Endothelial cell of umbilical vein (primary cell): ENCODE measurements at regions not wholly inside any gene's neighbourhood (a gene's known extent, or its start where the extent isn't known, plus 50 kb on each side); places are given as distances from the start of the nearest gene placed in this dataset.
"Not testable (repeated sequence)": the region's sequence is repeated elsewhere in the genome, so short reads cannot be mapped to it uniquely, and the experiment has no call there.

ENCODE experiments used
- BruUV-seq: library from RNA; stranded (reverse); fragments of 400-500 nt; replicated peaks from 2 replicates; lab custom pipeline; 2021; lab: Mats Ljungman, UMichigan
- CTCF ChIA-PET: fragments of 300-600, 350-600 bp; sonication (Branson Sonifier 250); formaldehyde crosslinking; loops from one replicate; lab custom pipeline; 2021; ENCODE audit warnings: antibody characterized with exemption, inconsistent platforms; lab: Charles Lee
- POLR2A ChIA-PET: fragments of 300-600, 350-600 bp; sonication (Branson Sonifier 250); formaldehyde crosslinking; loops from one replicate; lab custom pipeline; 2021; ENCODE audit warnings: antibody characterized with exemption, inconsistent platforms; lab: Charles Lee
- DNase-seq: peaks from one replicate; pipeline ENCODE4 v3.0.0-alpha.2; 2011; ENCODE audit warnings: low read depth, low spot score
- FAIRE-seq: peaks from 2 replicates; lab custom pipeline; 2011; peaks lifted over from hg19 to GRCh38; lab: Jason Lieb, UNC
- H2AFZ ChIP-seq: 2 replicates; pipeline ENCODE4 v1.6.0; 2012; ENCODE audit warnings: low read depth, low read length, control low read depth, inconsistent platforms
- H3K27ac ChIP-seq: 2 replicates; pipeline ENCODE4 v1.5.1; 2011; ENCODE audit warnings: low read depth, mild to moderate bottlenecking, control low read depth, low read length, moderate library complexity; ENCODE audit not compliant: insufficient read depth
- H3K27me3 ChIP-seq, 2 experiments: 2 replicates each; pipeline versions ENCODE4 v1.6.0 to v1.6.1; 2011; ENCODE audit warnings: low read length in 2 of 2, mixed read lengths in 1 of 2; ENCODE audit not compliant: control insufficient read depth in 2 of 2, insufficient read depth in 2 of 2
- H3K36me3 ChIP-seq, 2 experiments: 2 replicates in 1 of 2; 3 replicates in 1 of 2; pipeline ENCODE4 v1.5.1; 2011; ENCODE audit warnings: low read length in 2 of 2, mild to moderate bottlenecking in 1 of 2, moderate library complexity in 1 of 2; ENCODE audit not compliant: control insufficient read depth in 2 of 2, insufficient read depth in 2 of 2; ENCODE audit errors: extremely low read depth in 1 of 2
- H3K4me1 ChIP-seq: 3 replicates; pipeline ENCODE4 v1.5.1; 2011; ENCODE audit warnings: mild to moderate bottlenecking, low read length; ENCODE audit not compliant: control insufficient read depth, insufficient read depth; ENCODE audit errors: extremely low read depth
- H3K4me2 ChIP-seq: 2 replicates; pipeline ENCODE4 v1.6.1; 2011; ENCODE audit warnings: low read length, control low read depth, mixed read lengths; ENCODE audit not compliant: insufficient read depth
- H3K4me3 ChIP-seq, 3 experiments: fragments of 200-600 bp in 1 of 3; sonication (generic), shearing (Covaris generic) in 1 of 3; replicated peaks in 1 of 3; 2 replicates each; pipeline ENCODE4 v1.5.1; 2011 to 2016; ENCODE audit warnings: control low read depth in 3 of 3, low read length in 3 of 3, mild to moderate bottlenecking in 2 of 3, inconsistent platforms in 1 of 3, low read depth in 1 of 3, moderate library complexity in 1 of 3; ENCODE audit not compliant: insufficient read depth in 1 of 3
- H3K79me2 ChIP-seq: 2 replicates; pipeline ENCODE4 v1.6.0; 2012; ENCODE audit warnings: low read length, inconsistent platforms; ENCODE audit not compliant: control insufficient read depth, insufficient read depth
- H3K9ac ChIP-seq: replicated peaks from 2 replicates; pipeline ENCODE3; 2011; ENCODE audit warnings: low read length, control low read depth; ENCODE audit not compliant: insufficient read depth; ENCODE audit errors: extremely low read depth
- H3K9me1 ChIP-seq: replicated peaks from 3 replicates; pipeline ENCODE4 v1.6.0; 2011; ENCODE audit warnings: mild to moderate bottlenecking, low read length; ENCODE audit not compliant: control insufficient read depth, insufficient read depth; ENCODE audit errors: extremely low read depth
- H3K9me3 ChIP-seq: replicated peaks from 2 replicates; pipeline ENCODE4 v1.5.1; 2012; ENCODE audit warnings: low read length, inconsistent platforms; ENCODE audit not compliant: control insufficient read depth, insufficient read depth
- H4K20me1 ChIP-seq: replicated peaks from 2 replicates; pipeline ENCODE3; 2011; ENCODE audit warnings: mild to moderate bottlenecking, low read length; ENCODE audit not compliant: control insufficient read depth, insufficient read depth; ENCODE audit errors: extremely low read depth
- EZH2 ChIP-seq: IDR thresholded peaks from 2 replicates; pipeline ENCODE4 v1.6.1; 2012; ENCODE audit warnings: borderline replicate concordance, low read depth, mild to moderate bottlenecking, moderate library complexity, low read length, inconsistent platforms; ENCODE audit not compliant: severe bottlenecking
- FOS ChIP-seq: IDR thresholded peaks from 2 replicates; pipeline ENCODE4 v1.6.1; 2011; ENCODE audit warnings: mild to moderate bottlenecking, low read length, moderate library complexity, borderline replicate concordance; ENCODE audit not compliant: insufficient read depth
- GATA2 ChIP-seq: IDR thresholded peaks from 2 replicates; pipeline ENCODE4 v1.7.0; 2011; ENCODE audit warnings: low read depth, mild to moderate bottlenecking, moderate library complexity, mixed read lengths, low read length; ENCODE audit not compliant: insufficient read length, insufficient read depth
- JUN ChIP-seq: IDR thresholded peaks from 2 replicates; pipeline ENCODE4 v1.6.1; 2011; ENCODE audit warnings: borderline replicate concordance, low read depth; ENCODE audit not compliant: insufficient read length, insufficient read depth
- MYC ChIP-seq: IDR thresholded peaks from one replicate; pipeline ENCODE4 v1.6.1; 2011; ENCODE audit warnings: mild to moderate bottlenecking, low read depth, low read length
- POLR2A ChIP-seq: IDR thresholded peaks from 2 replicates; pipeline ENCODE4 v1.6.1; 2012; ENCODE audit warnings: low read depth, mild to moderate bottlenecking, control low read depth, low read length
- POLR2AphosphoS5 ChIP-seq: IDR thresholded peaks from 2 replicates; pipeline ENCODE4 v1.6.1; 2012; ENCODE audit warnings: low read depth, mild to moderate bottlenecking, control low read depth, low read length, moderate library complexity; ENCODE audit not compliant: insufficient read depth
- dilution Hi-C: fragments of 300-500 bp; cut with MboI; formaldehyde crosslinking; loops from one replicate; pipeline ENCODE4 v1.15.0; 2019; ENCODE audit warnings: low sequenced_read_pairs; ENCODE audit not compliant: extremely low pct_ligation_motif_present
- intact Hi-C: fragments of 100-400 bp; cut with micrococcal nuclease; formaldehyde crosslinking; loops from one replicate; pipeline ENCODE4 v1.10.0; 2022
- TF ChIP-seq, protein P1 (sequence below): IDR thresholded peaks from 2 replicates; pipeline ENCODE4 v1.6.1; 2011; ENCODE audit not compliant: insufficient read depth, insufficient read length
- TF ChIP-seq, protein P2 (sequence below), 2 donors: IDR thresholded peaks; 1 replicate in 1 of 2; 2 replicates in 1 of 2; pipeline ENCODE4 v1.5.1; 2011; ENCODE audit warnings: low read length in 2 of 2, mild to moderate bottlenecking in 2 of 2, moderate library complexity in 2 of 2, control low read depth in 1 of 2, inconsistent platforms in 1 of 2, low read depth in 1 of 2; ENCODE audit not compliant: insufficient read depth in 1 of 2; ENCODE audit errors: extremely low read depth in 1 of 2

DNA sequence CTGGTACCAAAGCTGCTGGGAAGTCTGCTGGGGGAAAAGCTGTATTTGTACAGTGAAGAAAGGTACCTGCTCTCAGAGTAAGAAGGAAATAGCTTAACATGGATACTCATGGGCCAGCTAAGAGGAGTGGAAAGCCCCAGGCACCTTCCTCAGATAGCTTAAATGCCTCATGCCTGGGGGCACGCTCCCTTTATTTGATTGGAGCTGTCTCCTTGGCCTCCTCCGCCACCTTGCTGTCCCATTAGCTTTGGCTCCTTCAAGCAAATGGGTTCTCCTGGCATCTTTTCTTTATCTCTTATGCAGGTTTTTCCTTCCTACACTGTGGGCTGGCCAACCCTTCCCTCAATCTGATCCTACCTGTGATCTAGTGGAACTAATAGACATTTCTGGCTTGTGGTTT, 318.5 kb downstream of the SH2D4B start:
- DNase-seq (no peak), FAIRE-seq (no peak)
- ChIA-PET CTCF (interaction anchor here (1.0 kb wide), 1 partner anchor 199 kb away, joined by 3 read pairs; no protein-coding TSS in a partner anchor), POLR2A (no interaction called here)
- Histone ChIP-seq H3K4me1 (no peaks in the 10 kb centered on the region), H2AFZ (no peak overlapping the region), H3K9me1 (no peaks in the 10 kb centered on the region), H3K27me3 (no peaks in the 10 kb centered on the region), H3K79me2 (no peaks in the 10 kb centered on the region), H3K36me3 (no peaks in the 10 kb centered on the region), H3K9ac (no peak overlapping the region), H3K4me2 (no peak overlapping the region), H4K20me1 (no peaks in the 10 kb centered on the region), H3K9me3 (no peaks in the 10 kb centered on the region), H3K4me3 (no peak overlapping the region), H3K27ac (no peak overlapping the region)
- TF ChIP-seq, protein P1, sequence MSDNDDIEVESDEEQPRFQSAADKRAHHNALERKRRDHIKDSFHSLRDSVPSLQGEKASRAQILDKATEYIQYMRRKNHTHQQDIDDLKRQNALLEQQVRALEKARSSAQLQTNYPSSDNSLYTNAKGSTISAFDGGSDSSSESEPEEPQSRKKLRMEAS, result no peak
- TF ChIP-seq, protein P2, sequence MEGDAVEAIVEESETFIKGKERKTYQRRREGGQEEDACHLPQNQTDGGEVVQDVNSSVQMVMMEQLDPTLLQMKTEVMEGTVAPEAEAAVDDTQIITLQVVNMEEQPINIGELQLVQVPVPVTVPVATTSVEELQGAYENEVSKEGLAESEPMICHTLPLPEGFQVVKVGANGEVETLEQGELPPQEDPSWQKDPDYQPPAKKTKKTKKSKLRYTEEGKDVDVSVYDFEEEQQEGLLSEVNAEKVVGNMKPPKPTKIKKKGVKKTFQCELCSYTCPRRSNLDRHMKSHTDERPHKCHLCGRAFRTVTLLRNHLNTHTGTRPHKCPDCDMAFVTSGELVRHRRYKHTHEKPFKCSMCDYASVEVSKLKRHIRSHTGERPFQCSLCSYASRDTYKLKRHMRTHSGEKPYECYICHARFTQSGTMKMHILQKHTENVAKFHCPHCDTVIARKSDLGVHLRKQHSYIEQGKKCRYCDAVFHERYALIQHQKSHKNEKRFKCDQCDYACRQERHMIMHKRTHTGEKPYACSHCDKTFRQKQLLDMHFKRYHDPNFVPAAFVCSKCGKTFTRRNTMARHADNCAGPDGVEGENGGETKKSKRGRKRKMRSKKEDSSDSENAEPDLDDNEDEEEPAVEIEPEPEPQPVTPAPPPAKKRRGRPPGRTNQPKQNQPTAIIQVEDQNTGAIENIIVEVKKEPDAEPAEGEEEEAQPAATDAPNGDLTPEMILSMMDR (IDR thresholded peaks at IDR 0.05; ENCODE audit: extremely low read depth in 1 of 2, insufficient read depth in 1 of 2, low read depth in 1 of 2, low read length in 2 of 2), result no peak
- no peak for TF ChIP-seq GATA2
- no peak for TF ChIP-seq EZH2
- TF ChIP-seq POLR2AphosphoS5, result no peak
- TF ChIP-seq JUN, result no peak
- no peak for TF ChIP-seq FOS
- no peak for TF ChIP-seq MYC
- TF ChIP-seq POLR2A, result no peak
- dilution Hi-C loops (no loop called here), intact Hi-C loops (no loop called here)
- no TSS peak for BruUV-seq

DNA sequence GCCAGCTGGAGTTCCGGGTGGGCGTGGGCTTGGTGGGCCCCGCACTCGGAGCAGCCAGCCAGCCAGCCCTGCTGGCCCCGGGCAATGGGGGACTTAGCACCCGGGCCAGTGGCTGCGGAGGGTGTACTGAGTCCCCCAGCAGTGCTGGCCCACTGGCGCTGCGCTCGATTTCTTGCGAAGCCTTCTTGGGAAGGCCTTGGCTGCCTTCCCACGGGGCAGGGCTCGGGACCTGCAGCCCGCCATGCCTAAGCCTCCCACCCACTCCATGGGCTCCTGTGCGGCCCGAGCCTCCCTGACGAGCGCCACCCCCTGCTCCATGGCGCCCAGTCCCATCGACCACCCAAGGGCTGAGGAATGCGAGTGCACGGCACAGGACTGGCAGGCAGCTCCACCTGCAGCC, 321.6 kb downstream of the SH2D4B start:
- DNase-seq, H3K4me2 ChIP-seq, H3K27me3 ChIP-seq, H3K36me3 ChIP-seq, H3K9me1 ChIP-seq, POLR2A ChIA-PET, H3K9ac ChIP-seq, FAIRE-seq, H3K4me1 ChIP-seq, H2AFZ ChIP-seq, dilution Hi-C loops, H4K20me1 ChIP-seq, H3K4me3 ChIP-seq, H3K27ac ChIP-seq, H3K9me3 ChIP-seq, CTCF ChIA-PET, H3K79me2 ChIP-seq, BruUV-seq, intact Hi-C loops: not testable (repeated sequence)
